Urothelium cell line (cell line): ENCODE measurements at regions not wholly inside any gene's neighbourhood (a gene's known extent, or its start where the extent isn't known, plus 50 kb on each side); places are given as distances from the start of the nearest gene placed in this dataset.

ENCODE experiments used
- DNase-seq: peaks from one replicate; pipeline ENCODE4 v3.0.0; 2011; ENCODE audit warnings: low spot score, mixed read lengths
- FAIRE-seq: peaks from 2 replicates; lab custom pipeline; 2011; peaks lifted over from hg19 to GRCh38; lab: Jason Lieb, UNC

DNA sequence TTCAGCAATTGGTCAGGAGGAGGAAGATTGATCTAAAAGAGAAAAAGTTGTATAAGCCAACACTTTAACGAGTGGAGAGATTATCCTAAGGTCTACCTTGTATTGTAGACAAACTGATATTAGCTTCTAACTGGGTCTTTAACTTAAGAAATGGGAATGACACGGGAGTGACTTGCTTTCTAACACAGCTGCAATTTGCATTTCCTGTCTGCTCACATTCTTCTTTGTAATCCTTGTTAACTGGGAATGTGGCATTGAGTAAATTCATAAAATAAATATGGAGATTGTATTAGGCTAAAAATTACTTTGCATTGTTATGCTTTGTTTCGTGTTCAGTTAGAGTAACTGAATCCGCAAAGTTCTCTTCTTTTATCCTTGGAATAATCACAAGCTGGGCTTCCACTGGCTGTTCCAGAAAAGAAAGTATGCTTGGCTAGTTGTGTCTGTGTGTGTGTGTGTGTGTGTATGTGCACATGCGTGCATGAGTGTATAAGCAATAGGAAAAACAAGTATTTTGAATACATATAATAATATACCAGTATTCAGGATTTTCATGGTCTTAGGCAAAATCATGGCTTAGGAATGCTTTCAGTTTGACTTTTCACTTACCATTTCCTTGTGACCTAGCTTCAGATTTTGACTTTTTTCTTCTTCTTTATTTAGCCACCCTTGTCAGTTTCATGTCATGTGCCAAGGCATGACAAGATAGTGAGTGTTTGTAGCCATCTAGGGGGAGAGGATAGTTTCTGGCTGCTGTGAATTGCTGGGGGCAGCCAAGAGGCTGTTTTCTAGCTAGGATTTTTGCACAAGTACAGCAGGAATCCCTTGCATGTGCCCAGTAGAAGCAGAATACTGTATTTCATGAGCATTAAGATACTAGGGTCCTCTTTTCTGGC lies 54.5 kb upstream of the FZD8 start:
- FAIRE-seq (no peak), DNase-seq (no peak)

DNA sequence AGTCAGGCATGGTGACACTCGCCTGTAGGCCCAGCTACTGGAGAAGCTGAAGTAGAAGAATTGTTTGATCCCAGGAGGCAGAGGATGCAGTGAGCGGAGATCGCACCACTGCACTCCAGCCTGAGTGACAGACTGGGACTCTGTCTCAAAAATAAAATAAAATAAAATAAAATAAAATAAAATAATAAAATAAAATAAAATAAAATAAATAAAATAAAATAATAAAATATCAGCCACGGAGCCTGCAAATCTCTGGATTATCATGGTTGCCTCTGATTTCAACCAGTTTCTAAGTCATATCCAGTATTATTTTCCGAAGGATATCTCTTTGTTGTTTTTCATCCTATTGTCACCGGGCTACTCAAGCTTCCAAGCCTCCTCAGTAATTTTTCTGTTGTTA lies 51.7 kb upstream of the FZD8 start:
- no peak for FAIRE-seq
- no peak for DNase-seq
